ENCODE measurements at regions not wholly inside any gene's neighbourhood (a gene's known extent, or its start where the extent isn't known, plus 50 kb on each side); places are given as distances from the start of the nearest gene placed in this dataset.

DNA sequence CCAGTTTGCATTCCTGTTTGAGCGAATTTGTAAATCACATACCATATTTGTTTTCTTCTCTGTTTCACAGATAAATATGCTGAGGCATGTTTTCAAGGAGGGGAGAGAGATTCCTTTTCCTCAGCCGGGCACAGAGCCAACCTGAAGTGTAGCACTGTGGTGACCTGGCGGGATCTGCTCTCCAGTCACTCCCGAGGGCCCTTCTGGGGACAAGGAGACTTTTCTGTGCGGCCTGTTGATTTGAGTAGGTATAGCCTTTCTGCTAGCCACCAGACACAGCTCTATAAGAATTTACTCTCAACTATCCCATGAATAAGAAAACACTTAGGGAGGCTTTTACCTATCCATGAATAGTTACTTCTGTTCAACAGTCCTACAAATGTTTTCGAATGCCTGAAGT lies 63.5 kb upstream of the FDX1 start:
- no peaks in the 10 kb centered on the region for H3K9me3 ChIP-seq (ENCODE audit: insufficient read depth, low read length, severe bottlenecking)
- no peaks in the 10 kb centered on the region for H3K4me1 ChIP-seq (ENCODE audit: insufficient read depth, low read length)
- no peak overlapping the region for H3K4me3 ChIP-seq (ENCODE audit: low read depth in 1 of 2, low read length in 2 of 2)
- no peak overlapping the region for H3K9ac ChIP-seq (ENCODE audit: low read depth, low read length)
- no peaks in the 10 kb centered on the region for H4K20me1 ChIP-seq (ENCODE audit: insufficient read depth, low read length)
- DNase-seq: no peak
- no peak overlapping the region for H3K4me2 ChIP-seq (ENCODE audit: insufficient read depth, low read length)
- no peaks in the 10 kb centered on the region for H3K36me3 ChIP-seq (ENCODE audit: insufficient read depth, low read length)
- no peak for TF ChIP-seq CTCF (IDR thresholded peaks at IDR 0.05; ENCODE audit: borderline replicate concordance, extremely low read depth, low read length, poor library complexity, severe bottlenecking)
- TF ChIP-seq EZH2 (IDR thresholded peaks at IDR 0.05; ENCODE audit: borderline replicate concordance, low read depth, low read length, severe bottlenecking): no peak
- H3K27ac ChIP-seq (ENCODE audit: low read length): no peak overlapping the region
- H3K27me3 ChIP-seq (ENCODE audit: insufficient read depth, low read length, poor library complexity): no peaks in the 10 kb centered on the region
- no peak overlapping the region for H2AFZ ChIP-seq (ENCODE audit: low read depth, low read length)
- H3K79me2 ChIP-seq (ENCODE audit: insufficient read depth, low read length): no peaks in the 10 kb centered on the region
- ATAC-seq (ENCODE audit: insufficient read depth, low read depth): no peak

- Histone ChIP-seq H3K9ac (ENCODE audit: low read depth, low read length) (no peak overlapping the region), H3K36me3 (ENCODE audit: insufficient read depth, low read length) (no peaks in the 10 kb centered on the region), H3K4me2 (ENCODE audit: insufficient read depth, low read length) (no peak overlapping the region), H2AFZ (ENCODE audit: low read depth, low read length) (no peak overlapping the region), H3K27me3 (ENCODE audit: insufficient read depth, low read length, poor library complexity) (no peaks in the 10 kb centered on the region), H3K27ac (ENCODE audit: low read length) (no peak overlapping the region), H3K79me2 (ENCODE audit: insufficient read depth, low read length) (no peaks in the 10 kb centered on the region), H3K4me3 (ENCODE audit: low read depth in 1 of 2, low read length in 2 of 2) (no peak overlapping the region), H3K9me3 (ENCODE audit: insufficient read depth, low read length, severe bottlenecking) (no peaks in the 10 kb centered on the region), H4K20me1 (ENCODE audit: insufficient read depth, low read length) (no peaks in the 10 kb centered on the region), H3K4me1 (ENCODE audit: insufficient read depth, low read length) (no peaks in the 10 kb centered on the region)
- ATAC-seq (ENCODE audit: insufficient read depth, low read depth): no peak
- DNase-seq: no peak
- TF ChIP-seq EZH2 (IDR thresholded peaks at IDR 0.05; ENCODE audit: borderline replicate concordance, low read depth, low read length, severe bottlenecking): no peak
Observed at GRCh38 chr11:110367571-110367970, 62.2 kb upstream of the FDX1 start.

DNA sequence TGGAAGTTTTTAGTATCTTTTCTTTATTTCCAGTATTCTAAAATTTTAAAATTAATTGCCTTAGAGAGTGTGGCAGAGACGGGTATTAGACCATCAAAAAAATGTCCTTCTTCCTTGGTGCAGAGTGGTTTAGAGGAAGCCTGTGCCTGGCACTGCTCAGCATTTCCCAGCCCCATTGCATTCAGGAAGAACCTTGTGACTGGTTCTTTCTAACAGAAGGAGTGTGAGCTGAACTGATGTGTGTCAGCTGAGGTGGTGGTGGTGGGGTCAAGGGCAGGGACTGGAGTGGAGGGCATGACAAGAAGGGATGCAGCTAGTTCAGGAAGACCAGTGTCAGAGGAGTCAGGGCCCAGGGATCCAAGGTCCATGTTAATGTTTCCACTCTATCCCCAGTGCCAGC lies 58.7 kb upstream of the FDX1 start:
- no peaks in the 10 kb centered on the region for H4K20me1 ChIP-seq (ENCODE audit: insufficient read depth, low read length)
- H3K9ac ChIP-seq (ENCODE audit: low read depth, low read length): no peak overlapping the region
- H3K4me3 ChIP-seq (ENCODE audit: low read depth in 1 of 2, low read length in 2 of 2): no peak overlapping the region
- H3K9me3 ChIP-seq (ENCODE audit: insufficient read depth, low read length, severe bottlenecking): no peaks in the 10 kb centered on the region
- H3K4me1 ChIP-seq (ENCODE audit: insufficient read depth, low read length): no peaks in the 10 kb centered on the region
- no peak overlapping the region for H3K27ac ChIP-seq (ENCODE audit: low read length)
- no peaks in the 10 kb centered on the region for H3K27me3 ChIP-seq (ENCODE audit: insufficient read depth, low read length, poor library complexity)
- H3K4me2 ChIP-seq (ENCODE audit: insufficient read depth, low read length): no peak overlapping the region
- H3K36me3 ChIP-seq (ENCODE audit: insufficient read depth, low read length): no peaks in the 10 kb centered on the region
- no peak for ATAC-seq (ENCODE audit: insufficient read depth, low read depth)
- no peak for DNase-seq
- TF ChIP-seq CTCF (IDR thresholded peaks at IDR 0.05; ENCODE audit: borderline replicate concordance, extremely low read depth, low read length, poor library complexity, severe bottlenecking) (no peak), EZH2 (IDR thresholded peaks at IDR 0.05; ENCODE audit: borderline replicate concordance, low read depth, low read length, severe bottlenecking) (no peak)
- no peaks in the 10 kb centered on the region for H3K79me2 ChIP-seq (ENCODE audit: insufficient read depth, low read length)
- no peak overlapping the region for H2AFZ ChIP-seq (ENCODE audit: low read depth, low read length)

GRCh38 chr11:110373051-110373702 lies 56.6 kb upstream of the FDX1 start:
- TF ChIP-seq EZH2 (IDR thresholded peaks at IDR 0.05; ENCODE audit: borderline replicate concordance, low read depth, low read length, severe bottlenecking) (no peak), CTCF (IDR thresholded peaks at IDR 0.05; ENCODE audit: borderline replicate concordance, extremely low read depth, low read length, poor library complexity, severe bottlenecking) (no peak)
- Histone ChIP-seq H3K27me3 (ENCODE audit: insufficient read depth, low read length, poor library complexity) (no peaks in the 10 kb centered on the region), H2AFZ (ENCODE audit: low read depth, low read length) (no peak overlapping the region), H3K36me3 (ENCODE audit: insufficient read depth, low read length) (no peaks in the 10 kb centered on the region), H3K9ac (ENCODE audit: low read depth, low read length) (no peak overlapping the region), H3K27ac (ENCODE audit: low read length) (no peak overlapping the region), H3K79me2 (ENCODE audit: insufficient read depth, low read length) (no peaks in the 10 kb centered on the region), H3K4me2 (ENCODE audit: insufficient read depth, low read length) (no peak overlapping the region), H3K4me1 (ENCODE audit: insufficient read depth, low read length) (no peaks in the 10 kb centered on the region), H3K9me3 (ENCODE audit: insufficient read depth, low read length, severe bottlenecking) (no peaks in the 10 kb centered on the region), H4K20me1 (ENCODE audit: insufficient read depth, low read length) (no peaks in the 10 kb centered on the region), H3K4me3 (ENCODE audit: low read depth in 1 of 2, low read length in 2 of 2) (no peak overlapping the region)
- ATAC-seq (ENCODE audit: insufficient read depth, low read depth) (no peak), DNase-seq (no peak)

Measured in DND-41 (cell line).